GM12878 (cell line): ENCODE measurements at regions not wholly inside any gene's neighbourhood (a gene's known extent, or its start where the extent isn't known, plus 50 kb on each side); places are given as distances from the start of the nearest gene placed in this dataset.

Source experiments
- ATAC-seq: fragments of 200-7000 bp; cut with Tn5 transposase; 3 replicates; pipeline ENCODE4 v1.9.1; 2020; ENCODE audit warnings: mild to moderate bottlenecking, moderate library complexity
- BruUV-seq: library from RNA; stranded (reverse); fragments of 400-500 nt; replicated peaks from 2 replicates; lab custom pipeline; 2021; lab: Mats Ljungman, UMichigan
- CTCF ChIA-PET: fragments of 300-600 bp; sonication (Branson Sonifier 250); formaldehyde crosslinking; extraction: SDS; loops from one replicate; lab custom pipeline; 2021; ENCODE audit warnings: inconsistent platforms; lab: Yijun Ruan, JAX
- POLR2A ChIA-PET: fragments of 350-600 bp; formaldehyde crosslinking; extraction: SDS; loops from one replicate; lab custom pipeline; 2021; ENCODE audit warnings: inconsistent platforms; lab: Charles Lee
- RAD21 ChIA-PET: fragments of 300-600 bp; sonication (Branson Sonifier 250); formaldehyde crosslinking; loops from one replicate; lab custom pipeline; 2023; ENCODE audit warnings: antibody characterized with exemption; ENCODE audit not compliant: unreplicated experiment; lab: Charles Lee
- SMC1A ChIA-PET: fragments of 300-600 bp; sonication (Branson Sonifier 250); formaldehyde crosslinking; loops from one replicate; lab custom pipeline; 2023; ENCODE audit not compliant: unreplicated experiment, uncharacterized antibody; lab: Charles Lee
- DNase-seq: peaks from one replicate; pipeline ENCODE4 v3.0.0-alpha.2; 2011; ENCODE audit warnings: low read depth, low spot score
- FAIRE-seq: peaks from 3 replicates; lab custom pipeline; 2011; peaks lifted over from hg19 to GRCh38; lab: Jason Lieb, UNC
- H2AFZ ChIP-seq: 2 replicates; pipeline ENCODE4 v1.6.0; 2011; ENCODE audit warnings: low read depth, low read length, control low read depth; ENCODE audit not compliant: control insufficient read depth
- H3K27ac ChIP-seq: 2 replicates; pipeline ENCODE4 v1.5.1; 2011; ENCODE audit warnings: control low read depth; ENCODE audit not compliant: control insufficient read depth, insufficient read depth
- H3K27me3 ChIP-seq, 2 experiments: replicated peaks in 1 of 2; 2 replicates each; pipeline versions ENCODE4 v1.6.0 to v1.6.1; 2011; ENCODE audit warnings: low read length in 1 of 2; ENCODE audit not compliant: control insufficient read depth in 2 of 2, insufficient read depth in 2 of 2
- H3K36me3 ChIP-seq, 2 experiments: 2 replicates each; pipeline ENCODE4 v1.5.1; 2011; ENCODE audit warnings: low read length in 1 of 2; ENCODE audit not compliant: control insufficient read depth in 2 of 2, insufficient read depth in 2 of 2
- H3K4me1 ChIP-seq: 2 replicates; pipeline ENCODE4 v1.6.1; 2011; ENCODE audit warnings: mild to moderate bottlenecking, low read length, moderate library complexity, mixed read lengths; ENCODE audit not compliant: control insufficient read depth, insufficient read depth
- H3K4me2 ChIP-seq: 2 replicates; pipeline ENCODE4 v1.6.0; 2011; ENCODE audit warnings: control low read depth; ENCODE audit not compliant: control insufficient read depth, insufficient read depth
- H3K4me3 ChIP-seq: fragments of 200-600 bp; sonication (generic); 2 replicates; pipeline ENCODE4 v1.5.1; 2016
- H3K79me2 ChIP-seq: 2 replicates; pipeline ENCODE4 v1.6.0; 2011; ENCODE audit warnings: low read length; ENCODE audit not compliant: control insufficient read depth, insufficient read depth
- H3K9ac ChIP-seq: 2 replicates; pipeline ENCODE4 v1.8.0; 2011; ENCODE audit warnings: low read length, control low read depth, mixed read lengths; ENCODE audit not compliant: control insufficient read depth, insufficient read depth
- H3K9me3 ChIP-seq: replicated peaks from 3 replicates; pipeline ENCODE4 v1.5.1; 2011; ENCODE audit warnings: mild to moderate bottlenecking, low read length; ENCODE audit not compliant: control insufficient read depth, insufficient read depth
- H4K20me1 ChIP-seq: 2 replicates; pipeline ENCODE4 v1.6.0; 2011; ENCODE audit not compliant: control insufficient read depth, insufficient read depth
- BHLHE40 ChIP-seq, 2 experiments: fragments of 450-650 bp in 1 of 2; IDR thresholded peaks; 2 replicates each; pipeline ENCODE4 v1.6.1; 2011 to 2017; ENCODE audit warnings: low read depth in 2 of 2, borderline replicate concordance in 1 of 2, improper control_type of control experiment in 1 of 2, low read length in 1 of 2, mild to moderate bottlenecking in 1 of 2
- KAT2A ChIP-seq: conservative IDR thresholded peaks from 2 replicates; pipeline ENCODE4 v1.6.1; 2011; ENCODE audit warnings: low read depth, low read length; ENCODE audit not compliant: control insufficient read depth
- KLF5 ChIP-seq: fragments of 450-650 bp; IDR thresholded peaks from 2 replicates; pipeline ENCODE4 v1.6.1; 2014; ENCODE audit warnings: mild to moderate bottlenecking; ENCODE audit not compliant: partially characterized antibody
- RAD21 ChIP-seq: IDR thresholded peaks from 2 replicates; pipeline ENCODE4 v1.6.1; 2011; ENCODE audit warnings: mild to moderate bottlenecking, low read depth, low read length, moderate library complexity; ENCODE audit not compliant: insufficient read depth
- SMAD1 ChIP-seq: fragments of 450-650 bp; IDR thresholded peaks from 2 replicates; pipeline ENCODE4 v1.6.1; 2018; ENCODE audit warnings: mild to moderate bottlenecking, low read depth; ENCODE audit not compliant: partially characterized antibody
- WGBS: methylation state at CpG from one replicate; pipeline ENCODE4 v1.1.6; 2016; ENCODE audit warnings: low lambda C conversion rate; ENCODE audit not compliant: insufficient replicate concordance, insufficient coverage; ENCODE audit errors: missing lambda C conversion rate; 5-methylcytosine and 5-hydroxymethylcytosine counted together
- in situ Hi-C: fragments of 300-500 bp; cut with MboI; formaldehyde crosslinking; loops from 9 replicates; pipeline ENCODE4 v1.14.3; 2018; ENCODE audit warnings: mixed read lengths
- intact Hi-C: fragments of 100-400 bp; cut with micrococcal nuclease; formaldehyde crosslinking; loops from one replicate; pipeline ENCODE4 v1.14.2; 2022; ENCODE audit not compliant: unreplicated experiment
- TF ChIP-seq, protein P1 (sequence below): fragments of 450-650 bp; IDR thresholded peaks from 2 replicates; pipeline ENCODE4 v1.6.1; 2017; ENCODE audit warnings: mild to moderate bottlenecking

DNA sequence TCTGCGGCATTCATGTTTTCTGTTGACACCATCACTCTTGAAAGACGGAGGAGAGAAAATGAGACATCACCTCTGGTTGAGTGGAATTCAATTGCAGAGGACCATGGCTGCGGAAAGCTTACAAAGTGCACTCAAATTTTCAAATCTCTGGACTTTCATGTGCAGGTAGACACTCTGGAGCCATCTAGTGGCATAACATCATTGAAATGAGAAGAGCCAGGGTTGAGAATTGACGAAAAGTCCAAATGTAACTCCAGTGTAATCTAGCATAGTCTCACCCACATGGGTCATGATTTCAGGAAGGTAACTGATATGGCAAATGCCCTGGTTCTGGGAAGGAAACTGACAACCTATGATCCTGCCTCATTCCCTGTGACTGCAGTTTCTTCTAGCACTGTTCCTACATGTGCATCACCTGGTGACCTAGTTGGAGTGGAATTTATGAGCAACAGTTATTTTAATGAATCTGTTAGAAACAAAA is 687.8 kb downstream of the KCNA4 start (continued):
- TF ChIP-seq RAD21 = peak; percentile 74

DNA sequence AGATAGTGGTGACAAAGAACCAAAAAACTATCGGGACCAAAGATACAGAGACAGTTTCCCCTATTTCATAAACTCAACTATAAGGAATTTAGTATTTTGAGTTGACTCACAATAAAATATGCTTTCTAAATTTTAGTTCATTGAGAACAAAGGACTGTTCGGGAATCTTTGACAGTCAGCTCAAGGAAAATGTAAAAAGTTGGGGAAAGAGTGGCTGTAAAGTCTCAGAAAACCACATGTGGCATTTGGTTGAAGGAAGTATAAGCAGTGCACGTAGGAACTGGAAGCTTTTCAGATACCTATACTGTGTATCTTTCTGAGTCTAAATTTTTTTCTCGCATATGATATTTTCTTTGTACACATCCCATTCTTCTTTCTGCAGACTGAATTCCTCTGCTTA is 688.9 kb downstream of the KCNA4 start:
- Histone ChIP-seq H2AFZ (no peak overlapping the region), H3K79me2 (no peaks in the 10 kb centered on the region), H3K36me3 (no peaks in the 10 kb centered on the region), H3K9me3 (no peaks in the 10 kb centered on the region), H4K20me1 (no peaks in the 10 kb centered on the region), H3K4me3 (no peak overlapping the region), H3K27me3 (no peaks in the 10 kb centered on the region), H3K4me2 (no peak overlapping the region), H3K27ac (no peak overlapping the region), H3K4me1 (no peaks in the 10 kb centered on the region), H3K9ac (no peak overlapping the region)
- ChIA-PET POLR2A (interaction anchor here (0.6 to 1.7 kb wide), 3 partner anchors 67 to 589 kb away, joined by 3 to 5 read pairs (median 4); no protein-coding TSS in a partner anchor), CTCF (interaction anchor here (0.8 to 6.4 kb wide), 35 partner anchors 8 to 1635 kb away, joined by 3 to 86 read pairs (median 6); partner anchors contain the start of gene BDNF), RAD21 (interaction anchor here (0.7 to 3.9 kb wide), 30 partner anchors 9 to 1632 kb away, joined by 3 to 43 read pairs (median 4); partner anchors contain the start of gene BDNF), SMC1A (interaction anchor here (0.8 to 7.3 kb wide), 29 partner anchors 9 to 1629 kb away, joined by 3 to 65 read pairs (median 7); no protein-coding TSS in a partner anchor)
- 23% methylated on average over 4 of the region's 4 CpGs for WGBS
- FAIRE-seq (no peak), ATAC-seq (no peak), DNase-seq (no peak)
- in situ Hi-C loops = loop anchor here (25.0 kb wide), 1 partner anchor 641 kb away; no protein-coding TSS in a partner anchor
- intact Hi-C loops = loop anchor here (2.0 to 10.0 kb wide), 2 partner anchors 167 to 1533 kb away; no protein-coding TSS in a partner anchor
- TF ChIP-seq KAT2A = no peak
- TF ChIP-seq, protein P1, sequence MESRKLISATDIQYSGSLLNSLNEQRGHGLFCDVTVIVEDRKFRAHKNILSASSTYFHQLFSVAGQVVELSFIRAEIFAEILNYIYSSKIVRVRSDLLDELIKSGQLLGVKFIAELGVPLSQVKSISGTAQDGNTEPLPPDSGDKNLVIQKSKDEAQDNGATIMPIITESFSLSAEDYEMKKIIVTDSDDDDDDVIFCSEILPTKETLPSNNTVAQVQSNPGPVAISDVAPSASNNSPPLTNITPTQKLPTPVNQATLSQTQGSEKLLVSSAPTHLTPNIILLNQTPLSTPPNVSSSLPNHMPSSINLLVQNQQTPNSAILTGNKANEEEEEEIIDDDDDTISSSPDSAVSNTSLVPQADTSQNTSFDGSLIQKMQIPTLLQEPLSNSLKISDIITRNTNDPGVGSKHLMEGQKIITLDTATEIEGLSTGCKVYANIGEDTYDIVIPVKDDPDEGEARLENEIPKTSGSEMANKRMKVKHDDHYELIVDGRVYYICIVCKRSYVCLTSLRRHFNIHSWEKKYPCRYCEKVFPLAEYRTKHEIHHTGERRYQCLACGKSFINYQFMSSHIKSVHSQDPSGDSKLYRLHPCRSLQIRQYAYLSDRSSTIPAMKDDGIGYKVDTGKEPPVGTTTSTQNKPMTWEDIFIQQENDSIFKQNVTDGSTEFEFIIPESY = no peak
- no peak for TF ChIP-seq BHLHE40 (IDR thresholded peaks at IDR 0.05; ENCODE audit: borderline replicate concordance in 1 of 2, low read depth in 2 of 2, low read length in 1 of 2)
- TF ChIP-seq SMAD1 = no peak
- no peak for TF ChIP-seq KLF5
- BruUV-seq = no TSS peak
